Endothelial cell of umbilical vein (primary cell): ENCODE measurements at regions not wholly inside any gene's neighbourhood (a gene's known extent, or its start where the extent isn't known, plus 50 kb on each side); places are given as distances from the start of the nearest gene placed in this dataset.

Experiments
- EZH2 ChIP-seq: IDR thresholded peaks from 2 replicates; pipeline ENCODE4 v1.6.1; 2012; ENCODE audit warnings: borderline replicate concordance, low read depth, mild to moderate bottlenecking, moderate library complexity, low read length, inconsistent platforms; ENCODE audit not compliant: severe bottlenecking
- GATA2 ChIP-seq: IDR thresholded peaks from 2 replicates; pipeline ENCODE4 v1.7.0; 2011; ENCODE audit warnings: low read depth, mild to moderate bottlenecking, moderate library complexity, mixed read lengths, low read length; ENCODE audit not compliant: insufficient read length, insufficient read depth
- JUN ChIP-seq: IDR thresholded peaks from 2 replicates; pipeline ENCODE4 v1.6.1; 2011; ENCODE audit warnings: borderline replicate concordance, low read depth; ENCODE audit not compliant: insufficient read length, insufficient read depth
- POLR2A ChIP-seq: IDR thresholded peaks from 2 replicates; pipeline ENCODE4 v1.6.1; 2012; ENCODE audit warnings: low read depth, mild to moderate bottlenecking, control low read depth, low read length
- POLR2AphosphoS5 ChIP-seq: IDR thresholded peaks from 2 replicates; pipeline ENCODE4 v1.6.1; 2012; ENCODE audit warnings: low read depth, mild to moderate bottlenecking, control low read depth, low read length, moderate library complexity; ENCODE audit not compliant: insufficient read depth
- TF ChIP-seq, protein P1 (sequence below): IDR thresholded peaks from 2 replicates; pipeline ENCODE4 v1.6.1; 2011; ENCODE audit not compliant: insufficient read depth, insufficient read length
- TF ChIP-seq, protein P2 (sequence below), 2 donors: IDR thresholded peaks; 1 replicate in 1 of 2; 2 replicates in 1 of 2; pipeline ENCODE4 v1.5.1; 2011; ENCODE audit warnings: low read length in 2 of 2, mild to moderate bottlenecking in 2 of 2, moderate library complexity in 2 of 2, control low read depth in 1 of 2, inconsistent platforms in 1 of 2, low read depth in 1 of 2; ENCODE audit not compliant: insufficient read depth in 1 of 2; ENCODE audit errors: extremely low read depth in 1 of 2

- TF ChIP-seq POLR2A, result no peak
- TF ChIP-seq, protein P1, sequence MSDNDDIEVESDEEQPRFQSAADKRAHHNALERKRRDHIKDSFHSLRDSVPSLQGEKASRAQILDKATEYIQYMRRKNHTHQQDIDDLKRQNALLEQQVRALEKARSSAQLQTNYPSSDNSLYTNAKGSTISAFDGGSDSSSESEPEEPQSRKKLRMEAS, result no peak
- TF ChIP-seq, protein P2, sequence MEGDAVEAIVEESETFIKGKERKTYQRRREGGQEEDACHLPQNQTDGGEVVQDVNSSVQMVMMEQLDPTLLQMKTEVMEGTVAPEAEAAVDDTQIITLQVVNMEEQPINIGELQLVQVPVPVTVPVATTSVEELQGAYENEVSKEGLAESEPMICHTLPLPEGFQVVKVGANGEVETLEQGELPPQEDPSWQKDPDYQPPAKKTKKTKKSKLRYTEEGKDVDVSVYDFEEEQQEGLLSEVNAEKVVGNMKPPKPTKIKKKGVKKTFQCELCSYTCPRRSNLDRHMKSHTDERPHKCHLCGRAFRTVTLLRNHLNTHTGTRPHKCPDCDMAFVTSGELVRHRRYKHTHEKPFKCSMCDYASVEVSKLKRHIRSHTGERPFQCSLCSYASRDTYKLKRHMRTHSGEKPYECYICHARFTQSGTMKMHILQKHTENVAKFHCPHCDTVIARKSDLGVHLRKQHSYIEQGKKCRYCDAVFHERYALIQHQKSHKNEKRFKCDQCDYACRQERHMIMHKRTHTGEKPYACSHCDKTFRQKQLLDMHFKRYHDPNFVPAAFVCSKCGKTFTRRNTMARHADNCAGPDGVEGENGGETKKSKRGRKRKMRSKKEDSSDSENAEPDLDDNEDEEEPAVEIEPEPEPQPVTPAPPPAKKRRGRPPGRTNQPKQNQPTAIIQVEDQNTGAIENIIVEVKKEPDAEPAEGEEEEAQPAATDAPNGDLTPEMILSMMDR (IDR thresholded peaks at IDR 0.05; ENCODE audit: extremely low read depth in 1 of 2, insufficient read depth in 1 of 2, low read depth in 1 of 2, low read length in 2 of 2), result peak; percentile 13 to 25
- no peak for TF ChIP-seq GATA2
- no peak for TF ChIP-seq JUN
- TF ChIP-seq EZH2, result no peak
- TF ChIP-seq POLR2AphosphoS5, result no peak
Measured at GRCh38 chr6:56699066-56699654, 56.5 kb upstream of the DST start.
